ENCODE measurements at regions not wholly inside any gene's neighbourhood (a gene's known extent, or its start where the extent isn't known, plus 50 kb on each side); places are given as distances from the start of the nearest gene placed in this dataset.

DNA sequence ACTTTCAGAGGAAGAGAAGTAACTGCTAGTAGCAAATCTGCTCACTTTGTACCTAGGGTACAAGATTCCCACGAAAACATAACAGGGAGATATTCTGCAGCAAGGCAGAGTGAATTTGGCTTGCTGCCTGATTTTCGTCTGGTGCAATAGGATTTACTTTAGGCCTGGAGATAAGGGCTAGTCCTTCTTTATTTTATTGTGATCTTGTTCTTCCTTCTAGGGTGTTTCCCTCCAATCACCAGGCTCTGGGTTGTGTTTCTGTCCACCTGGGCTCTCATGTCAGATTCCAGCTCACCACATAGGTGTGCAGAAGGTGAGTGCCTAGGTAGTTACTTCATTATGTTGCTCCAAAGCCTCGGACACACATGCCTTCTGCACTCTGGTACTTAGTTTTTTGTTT, 211.8 kb upstream of the RGMA start:
- no peak for TF ChIP-seq MXI1 (IDR thresholded peaks at IDR 0.05; ENCODE audit: low read depth, low read length)
- TF ChIP-seq, protein P1, sequence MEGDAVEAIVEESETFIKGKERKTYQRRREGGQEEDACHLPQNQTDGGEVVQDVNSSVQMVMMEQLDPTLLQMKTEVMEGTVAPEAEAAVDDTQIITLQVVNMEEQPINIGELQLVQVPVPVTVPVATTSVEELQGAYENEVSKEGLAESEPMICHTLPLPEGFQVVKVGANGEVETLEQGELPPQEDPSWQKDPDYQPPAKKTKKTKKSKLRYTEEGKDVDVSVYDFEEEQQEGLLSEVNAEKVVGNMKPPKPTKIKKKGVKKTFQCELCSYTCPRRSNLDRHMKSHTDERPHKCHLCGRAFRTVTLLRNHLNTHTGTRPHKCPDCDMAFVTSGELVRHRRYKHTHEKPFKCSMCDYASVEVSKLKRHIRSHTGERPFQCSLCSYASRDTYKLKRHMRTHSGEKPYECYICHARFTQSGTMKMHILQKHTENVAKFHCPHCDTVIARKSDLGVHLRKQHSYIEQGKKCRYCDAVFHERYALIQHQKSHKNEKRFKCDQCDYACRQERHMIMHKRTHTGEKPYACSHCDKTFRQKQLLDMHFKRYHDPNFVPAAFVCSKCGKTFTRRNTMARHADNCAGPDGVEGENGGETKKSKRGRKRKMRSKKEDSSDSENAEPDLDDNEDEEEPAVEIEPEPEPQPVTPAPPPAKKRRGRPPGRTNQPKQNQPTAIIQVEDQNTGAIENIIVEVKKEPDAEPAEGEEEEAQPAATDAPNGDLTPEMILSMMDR (IDR thresholded peaks at IDR 0.05): no peak
- no peak for TF ChIP-seq EP300 (IDR thresholded peaks at IDR 0.05; ENCODE audit: borderline replicate concordance in 1 of 2, low read depth in 1 of 2, low read length in 1 of 2)
- TF ChIP-seq NFIC (IDR thresholded peaks at IDR 0.05; ENCODE audit: borderline replicate concordance): no peak
- TF ChIP-seq TEAD4 (IDR thresholded peaks at IDR 0.05; ENCODE audit: borderline replicate concordance, insufficient read depth): no peak
- TF ChIP-seq RFX5 (IDR thresholded peaks at IDR 0.05; ENCODE audit: low read length): no peak

All from SK-N-SH (cell line).